OCI-LY7 (cell line): ENCODE measurements at regions not wholly inside any gene's neighbourhood (a gene's known extent, or its start where the extent isn't known, plus 50 kb on each side); places are given as distances from the start of the nearest gene placed in this dataset.

ENCODE experiments used
- CTCF ChIP-seq: fragments of 200-600 bp; sonication (generic); conservative IDR thresholded peaks from 2 replicates; pipeline ENCODE4 v1.5.1; 2014; ENCODE audit warnings: mild to moderate bottlenecking, antibody characterized with exemption, low read length, moderate library complexity, mixed read lengths
- EZH2phosphoT487 ChIP-seq: fragments of 200-600 bp; sonication (generic); IDR thresholded peaks from 2 replicates; pipeline ENCODE4 v1.6.1; 2018; ENCODE audit warnings: low read depth, borderline replicate concordance, mild to moderate bottlenecking, mixed run types, antibody characterized with exemption, low read length, moderate library complexity, mixed read lengths

- TF ChIP-seq CTCF (no peak), EZH2phosphoT487 (no peak)
Observed at GRCh38 chr18:73531601-73532000, 616.0 kb downstream of the FBXO15 start.
